ENCODE measurements at regions not wholly inside any gene's neighbourhood (a gene's known extent, or its start where the extent isn't known, plus 50 kb on each side); places are given as distances from the start of the nearest gene placed in this dataset.
"Not testable (repeated sequence)": the region's sequence is repeated elsewhere in the genome, so short reads cannot be mapped to it uniquely, and the experiment has no call there.

DNA sequence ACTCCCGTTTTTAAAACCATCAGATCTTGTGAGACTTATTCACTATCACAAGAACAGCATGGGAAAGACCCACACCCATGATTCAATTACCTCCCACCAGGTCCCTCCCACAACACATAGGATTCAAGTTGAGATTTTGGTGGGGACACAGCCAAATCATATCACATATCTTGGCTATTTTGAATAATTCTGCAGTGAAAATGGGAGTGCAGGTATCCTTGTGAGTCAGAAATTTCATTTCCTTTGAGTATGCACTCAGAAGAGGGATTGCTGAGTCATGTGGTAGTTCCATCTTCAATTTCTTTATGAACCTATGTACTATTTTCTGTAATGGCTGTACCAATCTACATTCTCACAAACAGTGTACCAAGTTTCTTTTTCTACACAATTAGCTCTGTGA lies 125.8 kb downstream of the ANKRD7 start:
- Histone ChIP-seq H3K4me3 (ENCODE audit: low read length) (no peak overlapping the region), H3K9me3 (ENCODE audit: low read depth, low read length) (no peaks in the 10 kb centered on the region), H3K27me3 (ENCODE audit: insufficient read depth, low read length) (peaks cover 30% of the 10 kb centered on the region), H3K4me1 (ENCODE audit: insufficient read depth, low read length) (no peaks in the 10 kb centered on the region)

- no peak overlapping the region for H3K4me3 ChIP-seq (ENCODE audit: low read length)
- H3K4me1 ChIP-seq (ENCODE audit: insufficient read depth, low read length), result no peaks in the 10 kb centered on the region
- peaks cover 17% of the 10 kb centered on the region for H3K27me3 ChIP-seq (ENCODE audit: insufficient read depth, low read length)
- H3K9me3 ChIP-seq (ENCODE audit: low read depth, low read length), result no peaks in the 10 kb centered on the region
Observed at GRCh38 chr7:118352867-118353453, 128.5 kb downstream of the ANKRD7 start.

GRCh38 chr7:118366363-118366762 lies 141.9 kb downstream of the ANKRD7 start:
- H3K4me3 ChIP-seq (ENCODE audit: low read length), result no peak overlapping the region
- no peaks in the 10 kb centered on the region for H3K4me1 ChIP-seq (ENCODE audit: insufficient read depth, low read length)
- no peaks in the 10 kb centered on the region for H3K9me3 ChIP-seq (ENCODE audit: low read depth, low read length)
- no peaks in the 10 kb centered on the region for H3K27me3 ChIP-seq (ENCODE audit: insufficient read depth, low read length)

DNA sequence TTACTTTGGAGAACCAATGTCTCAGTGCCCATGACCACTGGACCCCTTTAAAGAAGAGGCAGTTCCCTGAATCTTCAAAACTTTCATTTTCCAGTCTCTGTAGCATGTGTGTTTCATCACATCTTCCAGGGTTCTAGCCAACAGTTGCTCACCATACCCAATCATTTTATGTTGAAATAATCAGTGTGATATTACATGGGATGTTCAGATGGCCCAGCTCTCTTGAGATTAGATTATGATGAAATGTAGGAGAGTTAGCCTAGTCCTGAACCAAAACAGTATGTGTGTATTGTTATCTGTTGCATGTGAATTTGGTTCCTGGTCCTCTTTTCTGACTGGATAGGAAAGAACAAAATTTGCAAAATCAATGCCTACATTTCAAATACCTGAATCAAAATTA lies 144.5 kb downstream of the ANKRD7 start:
- no peaks in the 10 kb centered on the region for H3K9me3 ChIP-seq (ENCODE audit: low read depth, low read length)

DNA sequence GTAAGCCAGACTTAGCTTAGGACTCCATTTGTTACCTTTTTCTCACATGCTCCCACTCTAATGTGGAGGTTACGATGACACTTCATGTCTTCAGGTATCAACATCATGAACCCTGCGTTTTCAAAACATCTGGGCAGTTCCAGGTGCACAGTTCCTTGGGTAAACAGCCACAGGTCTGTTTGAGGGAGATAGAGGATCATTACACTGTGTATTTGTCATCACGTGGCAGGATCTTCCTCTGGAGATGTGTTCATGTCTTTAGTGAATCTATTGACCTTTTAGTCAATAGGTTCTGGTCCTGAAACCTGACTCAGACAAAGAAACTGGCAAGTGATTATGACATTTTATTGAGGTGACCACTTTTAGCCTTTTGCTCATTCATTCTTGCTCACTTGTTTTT lies 145.5 kb downstream of the ANKRD7 start:
- no peak overlapping the region for H3K4me3 ChIP-seq (ENCODE audit: low read length)
- no peaks in the 10 kb centered on the region for H3K9me3 ChIP-seq (ENCODE audit: low read depth, low read length)
- H3K4me1 ChIP-seq (ENCODE audit: insufficient read depth, low read length), result no peaks in the 10 kb centered on the region
- H3K27me3 ChIP-seq (ENCODE audit: insufficient read depth, low read length), result no peaks in the 10 kb centered on the region

More for the DNA sequence above, 144.5 kb downstream of the ANKRD7 start:
- H3K4me3 ChIP-seq (ENCODE audit: low read length), result no peak overlapping the region
- no peaks in the 10 kb centered on the region for H3K27me3 ChIP-seq (ENCODE audit: insufficient read depth, low read length)
- no peaks in the 10 kb centered on the region for H3K4me1 ChIP-seq (ENCODE audit: insufficient read depth, low read length)

DNA sequence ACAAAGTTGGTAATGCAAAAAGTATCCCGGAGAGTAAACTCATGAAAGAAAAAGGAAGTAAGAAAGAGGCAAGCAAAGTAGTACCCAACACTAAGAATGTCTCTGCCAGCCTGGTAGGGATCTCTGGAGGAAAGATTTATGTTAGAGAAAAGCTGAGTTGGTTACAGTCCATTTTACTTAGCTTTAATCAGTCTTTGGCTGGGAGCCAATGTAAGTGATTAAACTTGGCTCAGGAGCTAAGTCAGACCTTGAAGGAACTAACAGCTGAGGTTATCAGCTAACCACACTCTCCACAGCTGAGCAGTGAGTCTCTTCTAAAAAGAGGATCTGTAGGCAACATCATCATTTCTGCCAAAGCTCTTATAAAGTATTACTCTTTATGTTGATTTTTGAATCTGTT lies 148.0 kb downstream of the ANKRD7 start:
- Histone ChIP-seq H3K4me1 (ENCODE audit: insufficient read depth, low read length) (no peaks in the 10 kb centered on the region), H3K4me3 (ENCODE audit: low read length) (no peak overlapping the region), H3K27me3 (ENCODE audit: insufficient read depth, low read length) (no peaks in the 10 kb centered on the region), H3K9me3 (ENCODE audit: low read depth, low read length) (no peaks in the 10 kb centered on the region)

DNA sequence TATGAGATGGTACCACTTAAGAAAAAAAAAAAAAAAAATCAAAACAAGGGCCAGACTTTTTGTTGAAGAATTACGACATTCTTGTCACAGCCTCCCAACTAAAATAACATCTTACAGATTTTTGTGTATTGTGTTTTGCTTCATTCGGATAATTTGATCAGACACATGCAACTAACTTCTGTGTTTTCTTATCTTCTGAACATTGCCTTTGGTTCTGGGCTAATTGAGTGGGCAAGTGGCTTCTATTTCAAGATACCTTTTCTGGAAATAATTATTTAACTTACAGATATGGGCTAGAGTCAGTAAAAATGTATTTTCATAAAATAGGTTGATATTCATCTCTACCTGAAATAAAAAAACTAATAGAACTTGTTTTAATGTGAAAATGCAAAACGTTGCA lies 165.1 kb downstream of the ANKRD7 start:
- H3K4me1 ChIP-seq (ENCODE audit: insufficient read depth, low read length), result no peaks in the 10 kb centered on the region
- peaks cover 3% of the 10 kb centered on the region for H3K27me3 ChIP-seq (ENCODE audit: insufficient read depth, low read length)
- no peak overlapping the region for H3K4me3 ChIP-seq (ENCODE audit: low read length)
- no peaks in the 10 kb centered on the region for H3K9me3 ChIP-seq (ENCODE audit: low read depth, low read length)

DNA sequence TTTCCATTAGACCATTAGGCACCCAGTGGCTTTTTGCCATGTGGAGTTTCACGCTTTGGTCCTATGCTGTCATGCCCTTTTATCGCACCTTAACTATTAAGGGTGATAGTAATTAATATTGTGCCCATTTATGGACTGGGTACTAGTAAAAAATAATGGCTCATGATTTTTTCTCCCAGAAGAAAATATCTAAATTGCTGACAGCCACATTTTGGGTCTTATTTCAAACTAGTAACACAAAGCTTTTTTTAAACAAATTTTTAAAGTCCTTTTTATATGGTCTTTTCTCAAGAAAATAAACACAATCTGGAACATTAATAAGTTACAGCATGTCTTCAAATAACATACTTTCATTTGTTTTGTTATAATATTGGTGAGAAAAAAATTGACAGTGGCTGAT lies 179.7 kb downstream of the ANKRD7 start:
- Histone ChIP-seq H3K4me3 (ENCODE audit: low read length) (no peak overlapping the region), H3K27me3 (ENCODE audit: insufficient read depth, low read length) (no peaks in the 10 kb centered on the region), H3K4me1 (ENCODE audit: insufficient read depth, low read length) (no peaks in the 10 kb centered on the region), H3K9me3 (ENCODE audit: low read depth, low read length) (no peaks in the 10 kb centered on the region)

GRCh38 chr7:118418433-118418832 lies 193.9 kb downstream of the ANKRD7 start:
- Histone ChIP-seq H3K4me1 (ENCODE audit: insufficient read depth, low read length) (no peaks in the 10 kb centered on the region), H3K27me3 (ENCODE audit: insufficient read depth, low read length) (no peaks in the 10 kb centered on the region), H3K4me3 (ENCODE audit: low read length) (no peak overlapping the region), H3K9me3 (ENCODE audit: low read depth, low read length) (no peaks in the 10 kb centered on the region)

DNA sequence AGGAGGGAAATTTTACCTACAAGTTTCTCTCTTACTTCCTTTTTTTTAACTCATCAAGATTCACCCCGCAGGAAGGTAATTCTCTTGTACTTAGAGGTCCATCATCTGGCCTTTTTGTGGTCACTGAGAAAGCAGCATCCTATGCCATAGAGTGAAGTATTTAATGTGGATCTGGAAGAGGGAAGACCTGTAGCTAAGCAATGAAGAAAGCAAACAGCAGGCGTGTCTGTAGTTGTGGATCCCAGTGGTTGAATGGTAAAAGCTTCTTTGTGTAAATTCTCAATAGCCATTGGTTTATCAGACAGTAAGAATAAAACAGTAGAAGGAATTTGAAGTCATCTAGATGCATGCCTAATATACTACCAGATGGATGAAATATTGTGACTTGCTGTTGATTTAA lies 196.4 kb downstream of the ANKRD7 start:
- Histone ChIP-seq H3K27me3 (ENCODE audit: insufficient read depth, low read length) (no peaks in the 10 kb centered on the region), H3K4me1 (ENCODE audit: insufficient read depth, low read length) (no peaks in the 10 kb centered on the region), H3K4me3 (ENCODE audit: low read length) (no peak overlapping the region), H3K9me3 (ENCODE audit: low read depth, low read length) (no peaks in the 10 kb centered on the region)

- H3K4me3 ChIP-seq (ENCODE audit: low read length), result no peak overlapping the region
- no peaks in the 10 kb centered on the region for H3K27me3 ChIP-seq (ENCODE audit: insufficient read depth, low read length)
- H3K4me1 ChIP-seq (ENCODE audit: insufficient read depth, low read length), result no peaks in the 10 kb centered on the region
- no peaks in the 10 kb centered on the region for H3K9me3 ChIP-seq (ENCODE audit: low read depth, low read length)
Observed at GRCh38 chr7:118429141-118429540, 204.6 kb downstream of the ANKRD7 start.

DNA sequence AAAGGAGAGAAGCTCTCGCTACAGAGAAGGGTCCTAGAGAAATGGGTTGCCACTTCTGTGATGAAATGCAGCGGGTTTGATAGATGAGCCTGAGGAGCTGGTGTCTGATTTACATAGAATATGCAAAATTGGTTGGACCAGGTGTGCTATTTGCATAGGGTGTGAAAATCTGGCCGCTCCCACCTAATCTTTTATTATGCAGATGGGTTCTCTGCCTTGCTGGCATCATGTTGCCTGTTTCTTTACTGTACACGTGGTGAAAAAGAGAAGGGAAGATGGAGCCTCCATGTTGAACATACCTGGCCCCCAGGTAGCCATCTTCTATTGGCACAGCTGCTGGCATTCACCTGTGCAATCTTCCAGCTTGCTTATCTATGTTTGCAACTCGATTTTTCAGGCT lies 212.2 kb downstream of the ANKRD7 start:
- H3K9me3 ChIP-seq (ENCODE audit: low read depth, low read length), result no peaks in the 10 kb centered on the region
- H3K27me3 ChIP-seq (ENCODE audit: insufficient read depth, low read length), result no peaks in the 10 kb centered on the region
- H3K4me1 ChIP-seq (ENCODE audit: insufficient read depth, low read length), result no peaks in the 10 kb centered on the region
- H3K4me3 ChIP-seq (ENCODE audit: low read length), result no peak overlapping the region

GRCh38 chr7:118449030-118449429 lies 224.5 kb downstream of the ANKRD7 start:
- not testable (repeated sequence) for H3K9me3 ChIP-seq (ENCODE audit: low read depth, low read length); H3K4me3 ChIP-seq (ENCODE audit: low read length); H3K4me1 ChIP-seq (ENCODE audit: insufficient read depth, low read length); H3K27me3 ChIP-seq (ENCODE audit: insufficient read depth, low read length)

- H3K4me1 ChIP-seq (ENCODE audit: insufficient read depth, low read length), result no peaks in the 10 kb centered on the region
- no peak overlapping the region for H3K4me3 ChIP-seq (ENCODE audit: low read length)
- no peaks in the 10 kb centered on the region for H3K27me3 ChIP-seq (ENCODE audit: insufficient read depth, low read length)
- no peaks in the 10 kb centered on the region for H3K9me3 ChIP-seq (ENCODE audit: low read depth, low read length)
Observed at GRCh38 chr7:118449797-118450567, 225.5 kb downstream of the ANKRD7 start.

DNA sequence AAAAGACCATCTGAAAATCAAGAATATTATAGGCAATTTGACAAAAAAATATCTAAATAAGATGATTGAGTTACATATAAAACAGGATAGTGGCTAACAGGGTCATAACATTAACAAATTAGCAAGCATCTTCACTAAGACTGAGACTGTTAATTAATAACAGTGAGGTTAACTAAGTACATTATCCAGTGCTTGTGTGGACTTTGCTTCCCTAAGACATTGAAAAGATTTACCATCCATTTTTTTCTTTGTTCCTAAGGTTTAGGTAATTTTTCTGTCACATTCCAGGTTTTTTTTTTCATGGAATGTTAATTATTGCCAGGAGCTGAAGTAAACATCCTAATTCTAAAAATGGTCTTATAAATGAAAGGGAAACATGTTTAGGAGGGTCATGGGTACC lies 227.6 kb downstream of the ANKRD7 start:
- Histone ChIP-seq H3K9me3 (ENCODE audit: low read depth, low read length) (no peaks in the 10 kb centered on the region), H3K4me3 (ENCODE audit: low read length) (no peak overlapping the region), H3K27me3 (ENCODE audit: insufficient read depth, low read length) (no peaks in the 10 kb centered on the region), H3K4me1 (ENCODE audit: insufficient read depth, low read length) (no peaks in the 10 kb centered on the region)

DNA sequence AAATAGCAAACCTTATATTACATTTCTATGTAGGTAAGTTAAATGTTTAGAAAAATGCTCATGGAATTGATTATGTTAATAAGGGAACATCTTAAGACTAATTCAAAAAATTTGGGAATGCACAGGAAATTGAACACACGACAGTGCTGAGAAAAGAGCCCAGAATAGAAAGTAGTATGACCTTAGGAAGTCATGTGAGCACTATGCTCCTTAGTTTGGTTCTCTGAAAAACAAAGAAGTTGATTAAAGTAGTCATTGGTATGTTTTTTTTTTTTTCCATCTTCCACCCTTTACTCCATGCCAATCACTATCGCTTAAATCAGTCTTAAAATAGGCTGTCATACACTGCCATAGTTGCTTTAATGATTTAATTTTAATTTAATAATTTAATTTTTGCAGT lies 242.9 kb downstream of the ANKRD7 start:
- Histone ChIP-seq H3K9me3 (ENCODE audit: low read depth, low read length) (no peaks in the 10 kb centered on the region), H3K27me3 (ENCODE audit: insufficient read depth, low read length) (no peaks in the 10 kb centered on the region), H3K4me1 (ENCODE audit: insufficient read depth, low read length) (no peaks in the 10 kb centered on the region), H3K4me3 (ENCODE audit: low read length) (no peak overlapping the region)
